ENCODE measurements at regions not wholly inside any gene's neighbourhood (a gene's known extent, or its start where the extent isn't known, plus 50 kb on each side); places are given as distances from the start of the nearest gene placed in this dataset.
"Not testable (repeated sequence)": the region's sequence is repeated elsewhere in the genome, so short reads cannot be mapped to it uniquely, and the experiment has no call there.

DNA sequence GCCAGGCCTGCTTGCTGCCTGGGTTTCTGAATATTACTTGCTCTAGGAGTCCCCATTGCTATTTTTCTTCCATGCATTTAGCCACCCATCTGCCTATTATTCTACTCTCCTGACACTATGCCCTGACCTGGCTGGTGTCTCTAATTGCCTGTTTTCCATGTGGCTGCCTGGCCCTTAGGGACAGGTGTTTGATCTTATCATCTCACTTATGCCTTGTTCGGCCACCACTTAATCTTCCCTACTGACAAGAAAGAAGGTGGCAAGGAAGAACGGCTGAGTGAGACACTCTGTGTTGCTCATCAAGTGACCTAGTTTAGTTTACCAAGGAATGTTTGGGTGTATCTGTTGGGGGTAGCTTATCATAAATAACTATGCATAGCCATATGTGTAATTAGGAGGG lies 50.4 kb upstream of the RAPH1 start:
- DNase-seq (ENCODE audit: low spot score) = no peak

DNA sequence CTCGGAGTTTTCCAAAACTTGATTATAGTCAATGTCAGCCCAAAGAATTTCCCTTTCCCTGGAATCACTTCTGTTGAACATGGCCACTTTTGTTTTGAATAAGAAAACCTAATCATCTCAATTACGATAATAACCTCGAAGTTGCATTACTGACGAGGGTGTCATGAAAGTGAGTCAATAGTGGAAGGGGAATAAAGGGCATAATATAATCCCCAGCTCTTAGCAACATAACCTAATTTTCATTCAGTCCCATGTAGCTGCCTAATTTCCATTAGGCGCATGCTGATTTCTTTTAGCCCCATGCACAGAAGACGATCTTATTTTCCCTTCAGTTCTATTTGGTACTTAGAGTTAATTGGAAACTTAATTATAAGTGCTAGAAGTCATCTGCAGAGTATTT lies 51.1 kb upstream of the RAPH1 start:
- no peak for DNase-seq (ENCODE audit: low spot score)

DNA sequence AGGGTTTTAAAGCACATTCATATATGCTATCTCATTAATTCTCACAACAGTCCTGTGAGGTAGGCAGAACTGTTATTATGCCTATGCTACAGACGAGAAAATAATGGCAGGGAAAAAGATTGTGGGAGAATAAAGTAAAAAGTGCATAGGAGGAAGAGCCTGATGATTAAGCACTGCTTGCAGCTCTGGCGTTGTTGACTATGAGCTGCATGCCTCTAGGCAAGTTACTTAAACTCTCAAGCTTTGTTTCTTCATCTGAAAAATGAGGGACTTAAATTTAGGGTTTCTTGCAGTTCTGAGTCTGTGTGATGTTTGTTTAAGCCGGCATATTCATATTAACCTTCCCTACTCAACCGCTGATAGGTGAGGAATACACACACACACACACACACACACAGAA lies 51.6 kb upstream of the RAPH1 start:
- DNase-seq (ENCODE audit: low spot score) = no peak

DNA sequence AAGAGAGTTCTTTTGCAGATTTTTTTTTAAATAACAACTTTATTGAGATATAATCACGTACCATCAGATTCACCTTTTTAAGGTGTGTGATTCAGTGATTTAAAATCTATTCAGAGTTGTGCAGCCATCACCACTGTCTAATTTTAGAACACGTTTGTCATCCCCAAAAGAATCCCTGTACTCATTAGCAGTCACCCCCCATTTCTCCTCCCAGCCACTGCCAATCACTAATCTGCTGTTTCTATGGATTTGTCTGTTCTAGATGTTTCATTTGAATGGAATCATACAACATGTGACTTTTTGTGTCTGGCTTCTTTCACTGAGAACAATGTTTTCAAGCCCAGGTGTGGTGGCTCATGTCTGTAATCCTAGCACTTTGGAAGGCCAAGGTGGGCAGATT lies 55.4 kb upstream of the RAPH1 start:
- no peak for DNase-seq (ENCODE audit: low spot score)

DNA sequence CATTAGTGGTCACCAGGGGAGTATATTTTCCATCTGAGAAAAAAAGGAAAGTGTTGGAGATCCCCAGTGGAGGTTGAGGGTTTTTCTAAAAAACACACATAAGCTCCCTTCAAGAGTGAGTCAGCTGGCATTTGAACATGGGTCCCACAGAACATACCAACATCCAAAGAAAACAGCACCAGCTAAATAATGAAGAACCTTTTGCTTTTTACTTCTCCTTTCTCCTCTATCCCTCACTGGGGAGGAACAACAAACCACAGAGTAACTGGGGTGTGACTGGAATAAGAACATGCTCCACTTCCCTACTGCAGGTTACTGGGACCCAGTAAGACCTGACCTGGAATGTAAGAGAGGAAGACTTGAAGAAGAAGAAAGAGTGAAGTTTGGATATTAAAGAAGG lies 56.5 kb upstream of the RAPH1 start:
- DNase-seq (ENCODE audit: low spot score) = no peak

DNA sequence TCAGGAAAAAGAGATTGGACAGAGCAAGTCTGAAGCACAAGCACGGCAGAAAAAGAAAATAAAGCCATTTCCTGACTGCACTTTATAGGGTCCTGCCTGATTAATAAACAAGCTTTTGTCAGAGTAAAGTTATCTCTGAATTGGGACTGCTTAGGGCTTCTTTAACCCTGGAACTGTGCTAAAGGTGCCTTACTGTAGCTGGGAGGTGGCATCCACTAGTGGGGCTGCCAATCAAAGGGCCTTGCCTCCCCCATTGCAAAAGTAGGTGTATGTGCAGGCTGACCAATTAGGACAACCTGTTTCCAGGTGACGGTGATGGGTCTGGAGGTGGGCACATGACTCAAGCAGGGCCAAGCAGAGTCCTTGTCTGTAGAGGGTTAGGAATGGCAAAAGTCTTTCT lies 57.4 kb upstream of the RAPH1 start:
- no peak for DNase-seq (ENCODE audit: low spot score)

DNA sequence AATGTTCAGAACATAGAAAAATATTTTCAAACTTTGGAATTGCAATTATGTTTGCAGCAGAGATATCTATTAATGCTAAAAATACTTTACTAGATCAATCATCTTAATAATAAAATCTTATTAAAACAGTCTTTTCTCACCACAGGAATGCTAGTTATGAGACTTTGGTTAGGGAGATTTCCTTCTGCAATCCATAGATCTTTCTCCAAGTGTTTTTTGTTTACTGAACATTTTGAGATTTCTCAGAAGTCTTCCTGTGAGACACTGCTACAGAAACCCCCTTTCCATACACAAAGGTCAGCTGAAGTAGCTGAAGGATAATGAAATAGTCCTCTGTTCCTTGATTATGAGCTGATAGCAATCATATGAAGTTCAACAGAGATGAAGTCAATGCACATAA lies 59.4 kb upstream of the RAPH1 start:
- no peak for DNase-seq (ENCODE audit: low spot score)

DNA sequence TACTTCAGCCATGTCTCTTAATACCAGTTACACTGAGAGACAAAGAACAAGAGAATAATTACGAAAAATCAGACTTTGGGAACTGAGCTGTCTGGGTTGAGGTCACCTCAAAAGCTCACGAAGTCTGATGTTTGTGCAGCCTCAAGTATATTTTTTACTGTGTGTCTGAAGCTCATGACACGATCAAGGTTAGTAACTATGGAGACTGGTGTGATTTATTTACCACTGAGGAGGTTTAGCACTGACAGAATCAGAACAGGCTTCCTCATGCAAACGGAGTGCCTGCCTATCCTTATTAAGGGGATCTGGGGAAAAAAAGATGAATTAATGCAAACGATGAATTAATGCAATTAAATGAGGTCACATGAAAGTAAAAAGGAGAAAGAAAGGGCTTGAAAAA lies 61.1 kb upstream of the RAPH1 start:
- no peak for DNase-seq (ENCODE audit: low spot score)

DNA sequence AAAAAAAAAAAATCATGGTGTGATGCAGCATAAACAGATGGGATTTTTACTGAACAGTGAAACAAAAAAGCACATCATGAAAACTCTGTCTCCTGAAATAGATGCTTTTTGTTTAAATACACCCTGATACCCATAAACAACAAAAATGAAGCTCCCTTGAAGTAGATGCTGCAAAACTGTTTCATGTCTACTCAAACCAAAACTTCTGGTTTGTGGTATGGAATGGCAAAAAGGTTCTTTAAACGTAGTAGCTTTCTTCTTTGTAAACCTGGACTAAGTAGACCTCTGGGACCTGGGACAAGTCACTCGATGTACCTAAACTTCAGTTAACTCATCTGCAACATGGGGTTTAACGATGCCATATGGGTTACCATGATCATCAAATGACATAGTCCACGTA lies 64.4 kb upstream of the RAPH1 start:
- DNase-seq (ENCODE audit: low spot score) = no peak

DNA sequence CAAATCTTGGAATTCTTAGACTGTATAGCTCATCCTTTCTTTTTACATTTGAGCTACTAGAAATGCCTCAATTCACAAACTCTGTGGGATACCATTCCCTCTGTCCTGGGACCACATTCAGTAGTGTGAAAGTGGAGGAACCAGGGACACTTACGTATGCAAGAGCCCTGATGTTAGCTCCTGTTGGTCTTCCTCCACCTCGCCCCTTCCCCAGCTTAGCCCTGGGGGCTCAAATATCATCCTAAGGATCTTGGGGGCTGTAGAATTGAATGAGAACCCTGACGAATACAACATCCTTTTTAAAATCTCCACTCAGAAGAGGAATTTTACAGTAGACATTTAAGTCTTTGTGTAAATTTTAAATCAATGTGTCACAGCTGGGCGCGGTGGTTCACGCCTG lies 65.2 kb upstream of the RAPH1 start:
- no peak for DNase-seq (ENCODE audit: low spot score)

DNA sequence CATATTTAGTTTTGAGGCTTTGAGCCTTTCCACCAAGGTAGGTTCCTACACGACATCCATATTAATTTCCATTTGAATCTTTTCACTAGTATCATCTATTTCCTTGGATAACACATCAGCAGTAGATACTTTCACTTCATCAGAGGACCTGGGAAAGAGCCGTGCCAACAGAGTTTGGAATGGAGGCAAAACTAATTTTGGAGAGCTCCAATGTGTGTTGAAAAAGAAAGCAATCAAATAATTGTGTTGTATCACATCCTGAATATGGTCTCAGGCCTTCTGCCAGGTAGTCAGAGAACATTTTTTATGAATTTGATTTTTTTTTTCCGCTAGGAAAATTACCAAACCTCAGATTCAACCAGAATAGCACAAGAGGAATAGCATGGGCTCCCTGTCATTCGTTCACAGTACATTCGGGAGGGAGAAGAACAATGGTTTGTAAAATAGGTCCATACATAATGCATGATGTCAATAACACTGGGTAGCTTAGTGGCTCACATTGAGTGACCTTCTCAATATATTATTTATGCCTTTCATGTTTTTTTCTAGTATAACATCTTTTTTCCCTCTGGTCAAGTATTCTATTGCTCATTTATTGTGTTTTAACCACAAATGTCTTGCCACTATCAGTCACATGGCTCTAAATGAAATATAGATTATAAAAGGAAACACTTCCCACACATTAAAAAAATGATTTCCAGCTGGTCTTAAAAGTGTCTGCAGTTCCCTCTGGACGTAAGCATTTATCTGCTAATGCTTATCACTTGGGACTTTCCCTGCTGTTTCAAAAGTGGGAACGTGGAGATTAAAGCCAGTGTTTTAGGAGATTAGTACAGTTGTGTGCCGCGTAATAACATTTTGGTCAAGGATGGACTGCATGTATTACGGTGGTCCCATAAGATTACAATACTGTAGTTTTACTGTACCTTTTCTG lies 68.6 kb upstream of the RAPH1 start:
- no peak for DNase-seq (ENCODE audit: low spot score)

DNA sequence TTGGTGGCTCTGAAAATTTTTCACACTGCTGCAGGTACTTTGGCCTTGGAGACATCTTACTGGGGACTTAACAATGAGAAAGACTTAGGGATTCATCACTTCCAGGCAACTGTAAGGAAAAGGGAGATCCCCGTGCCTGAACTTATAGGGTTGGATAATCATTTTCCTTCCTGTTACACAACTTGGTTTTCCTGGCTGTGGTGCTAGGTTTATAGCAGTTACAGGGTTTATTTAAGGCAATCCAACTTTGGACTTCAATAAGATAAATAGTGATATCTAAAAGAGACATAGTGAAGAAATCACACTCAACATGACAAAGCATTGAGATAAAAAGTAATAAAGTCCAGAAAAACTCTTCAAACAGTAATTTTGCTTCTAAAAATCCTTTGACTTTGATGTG lies 70.2 kb upstream of the RAPH1 start:
- DNase-seq (ENCODE audit: low spot score) = no peak

DNA sequence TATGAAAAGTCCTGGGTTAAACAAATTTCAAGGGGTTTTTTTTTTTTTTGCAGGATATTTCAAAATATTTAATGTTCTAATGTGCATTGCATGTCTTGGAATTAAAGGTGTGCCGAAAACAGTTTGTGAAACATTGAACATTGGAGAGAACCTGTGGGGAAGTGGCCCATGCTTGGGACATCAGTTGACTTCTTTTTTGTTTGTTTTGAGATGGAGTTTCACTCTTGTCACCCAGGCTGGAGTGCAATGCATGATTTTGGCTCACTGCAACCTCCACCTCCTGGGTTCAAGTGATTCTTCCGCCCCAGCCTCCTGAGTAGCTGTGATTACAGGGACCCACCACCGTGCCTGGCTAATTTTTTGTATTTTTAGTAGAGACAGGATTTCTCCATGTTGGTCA lies 71.0 kb upstream of the RAPH1 start:
- DNase-seq (ENCODE audit: low spot score) = no peak

DNA sequence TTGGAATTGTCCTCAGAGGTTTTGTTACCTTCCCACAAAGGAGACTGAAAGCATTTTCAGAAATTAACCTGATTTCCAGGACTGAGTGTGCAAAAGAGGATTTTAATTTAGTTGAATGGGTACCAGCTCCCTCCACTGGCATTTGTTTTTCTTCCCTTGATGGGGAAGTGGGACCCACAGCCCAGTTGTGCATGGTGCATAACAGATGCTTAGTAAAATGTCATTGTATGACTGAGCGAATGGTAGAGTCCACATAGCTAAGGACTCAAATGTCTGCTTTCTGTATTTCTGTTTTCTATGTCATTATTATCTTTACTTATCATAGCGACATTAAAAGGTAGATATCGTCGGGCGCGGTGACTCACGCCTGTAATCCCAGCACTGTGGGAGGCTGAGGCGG lies 75.5 kb upstream of the RAPH1 start:
- DNase-seq (ENCODE audit: low spot score) = no peak

DNA sequence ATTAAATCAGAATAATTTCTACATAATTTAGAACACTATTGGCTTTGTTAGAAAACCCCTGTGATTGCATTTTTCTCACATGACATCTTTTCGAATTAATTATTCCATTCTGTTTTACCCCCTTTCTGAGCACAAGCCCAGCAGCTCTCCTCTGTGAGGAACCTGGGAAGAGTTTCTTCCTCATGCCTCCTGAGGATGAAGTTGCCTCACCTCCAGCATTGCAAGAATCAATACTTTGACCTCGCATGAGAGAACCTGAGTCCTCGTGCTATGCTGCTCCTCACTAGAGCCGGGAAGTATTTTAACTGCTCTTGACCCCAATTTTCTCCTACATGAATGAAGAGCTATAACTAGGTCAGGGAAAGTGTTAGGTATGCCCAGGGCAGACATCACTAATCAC lies 77.1 kb upstream of the RAPH1 start:
- no peak for DNase-seq (ENCODE audit: low spot score)

DNA sequence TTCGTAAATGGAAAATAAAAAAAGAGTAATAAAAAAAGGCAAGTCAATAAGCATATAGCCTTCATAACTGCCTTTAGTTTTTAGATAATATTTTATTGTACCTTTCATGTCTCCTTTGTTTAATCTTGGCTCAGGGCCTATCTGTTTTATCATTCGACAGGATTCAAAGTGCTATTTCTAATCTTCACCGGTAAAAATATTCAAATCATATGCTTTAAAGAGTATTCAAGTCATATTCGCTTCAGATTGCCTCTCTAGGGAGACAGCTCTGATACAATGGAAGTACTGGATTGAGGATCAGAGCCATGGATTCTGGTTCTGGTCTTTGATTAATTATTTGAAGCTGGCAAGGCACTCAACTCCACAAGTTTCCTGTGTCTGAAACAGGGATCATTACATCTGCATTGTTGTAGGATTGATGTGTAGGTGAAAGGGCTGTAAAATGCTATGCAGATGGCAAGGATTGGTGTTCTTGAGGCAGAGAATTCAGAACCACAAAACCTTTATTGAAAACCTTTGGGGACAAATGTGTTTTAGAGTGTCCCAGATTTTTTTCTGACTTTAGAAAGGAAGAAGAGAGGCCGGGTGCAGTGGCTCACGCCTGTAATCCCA lies 84.3 kb upstream of the RAPH1 start:
- no peak for DNase-seq (ENCODE audit: low spot score)

DNA sequence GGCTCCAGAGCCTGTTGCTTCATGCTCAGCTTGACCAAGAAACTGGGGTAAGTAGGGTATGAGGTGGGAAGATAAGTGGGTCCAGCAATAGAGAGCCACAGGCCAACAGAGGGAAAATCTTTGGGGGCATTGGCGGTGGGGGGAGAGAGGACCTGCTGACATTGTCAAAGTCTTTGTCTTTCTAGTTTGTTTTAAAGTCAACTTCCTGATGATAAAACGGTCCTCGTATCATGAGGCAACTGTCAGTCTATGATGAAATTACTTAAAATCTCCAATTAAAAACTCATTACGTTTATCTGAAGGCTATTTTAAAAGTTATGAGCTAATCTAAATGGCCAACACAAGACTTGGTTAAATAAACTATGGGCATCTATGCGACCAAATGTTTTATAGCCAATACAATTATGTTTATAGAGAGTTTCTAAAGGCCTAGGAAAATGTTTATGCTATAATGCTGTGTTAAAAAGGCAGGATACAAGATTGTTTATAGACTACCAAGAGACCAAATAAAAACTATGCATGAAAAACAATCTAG lies 84.4 kb upstream of the CD28 start:
- no peak for DNase-seq (ENCODE audit: low spot score)

DNA sequence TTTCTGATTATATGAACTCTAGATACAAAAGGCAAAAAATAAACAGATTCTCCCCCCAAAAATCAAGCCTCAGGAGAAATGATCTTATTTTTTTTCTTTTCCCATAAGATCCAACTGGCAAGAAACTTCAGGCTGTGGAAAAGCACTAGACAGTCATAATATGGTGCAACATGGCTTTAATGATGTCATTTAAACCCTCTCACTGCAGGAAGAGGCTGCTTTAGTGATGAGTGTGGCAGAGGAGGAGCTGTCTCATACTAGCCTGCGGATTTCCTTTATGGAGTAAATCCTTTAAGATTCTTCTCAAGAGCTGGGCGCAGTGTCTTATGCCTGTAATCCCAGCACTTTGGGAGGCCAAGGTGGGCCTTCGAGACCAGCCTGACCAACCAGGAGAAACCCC lies 83.3 kb upstream of the CD28 start:
- no peak for DNase-seq (ENCODE audit: low spot score)

DNA sequence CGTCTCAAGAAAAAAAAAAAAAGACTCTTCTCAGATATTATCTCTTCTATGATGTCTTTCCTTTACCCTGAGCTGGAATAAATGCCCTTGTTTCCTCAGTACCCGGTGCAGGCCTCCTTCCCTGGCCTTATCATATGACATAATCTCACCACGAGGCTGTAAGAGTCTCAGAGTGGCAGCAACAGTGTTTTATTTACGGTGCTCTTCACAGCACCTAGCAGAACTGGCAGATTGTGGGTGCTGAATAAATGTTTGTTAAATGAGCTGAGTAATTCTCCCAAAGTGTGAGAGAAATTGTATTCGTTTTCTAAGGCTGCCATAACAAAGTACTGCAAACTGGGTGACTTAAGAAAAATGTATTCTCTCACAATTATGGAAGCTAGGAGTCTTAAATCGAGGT lies 82.8 kb upstream of the CD28 start:
- DNase-seq (ENCODE audit: low spot score) = no peak

DNA sequence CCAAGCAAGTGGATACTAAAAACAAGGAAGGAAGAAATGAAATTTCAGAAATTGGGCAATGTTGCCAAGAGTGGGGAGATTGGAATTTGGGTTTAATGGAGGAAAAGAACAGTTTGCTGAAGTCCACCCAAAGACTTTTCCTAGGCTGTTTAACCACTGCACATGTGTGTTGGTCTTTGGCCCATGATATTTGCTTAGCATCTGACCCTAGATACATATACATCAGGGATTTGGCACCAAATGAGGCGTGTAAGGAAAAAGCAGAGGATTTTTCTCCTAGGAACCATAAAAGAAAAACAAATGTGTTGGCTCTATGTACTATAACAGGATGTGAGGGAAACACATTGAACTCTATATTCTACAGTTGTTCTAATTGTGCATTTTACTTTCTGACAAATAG lies 80.7 kb upstream of the CD28 start:
- no peak for DNase-seq (ENCODE audit: low spot score)

DNA sequence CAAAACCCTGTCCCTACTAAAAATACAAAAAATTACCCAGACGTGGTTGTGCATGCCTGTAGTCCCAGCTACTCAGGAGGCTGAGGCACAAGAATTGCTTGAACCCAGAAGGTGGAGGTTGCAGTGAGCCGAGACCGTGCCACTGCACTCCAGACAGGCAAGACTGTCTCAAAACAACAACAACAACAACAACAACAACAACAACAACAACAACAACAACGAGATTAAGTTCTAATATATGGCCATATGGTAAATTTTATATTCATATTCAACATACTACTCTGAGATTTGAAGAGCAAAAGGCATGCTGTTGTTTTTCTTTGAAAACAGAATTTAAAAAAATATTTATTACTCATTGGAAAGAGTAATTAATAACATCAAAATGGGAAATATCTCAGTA lies 80.2 kb upstream of the CD28 start:
- not testable (repeated sequence) for DNase-seq (ENCODE audit: low spot score)

DNA sequence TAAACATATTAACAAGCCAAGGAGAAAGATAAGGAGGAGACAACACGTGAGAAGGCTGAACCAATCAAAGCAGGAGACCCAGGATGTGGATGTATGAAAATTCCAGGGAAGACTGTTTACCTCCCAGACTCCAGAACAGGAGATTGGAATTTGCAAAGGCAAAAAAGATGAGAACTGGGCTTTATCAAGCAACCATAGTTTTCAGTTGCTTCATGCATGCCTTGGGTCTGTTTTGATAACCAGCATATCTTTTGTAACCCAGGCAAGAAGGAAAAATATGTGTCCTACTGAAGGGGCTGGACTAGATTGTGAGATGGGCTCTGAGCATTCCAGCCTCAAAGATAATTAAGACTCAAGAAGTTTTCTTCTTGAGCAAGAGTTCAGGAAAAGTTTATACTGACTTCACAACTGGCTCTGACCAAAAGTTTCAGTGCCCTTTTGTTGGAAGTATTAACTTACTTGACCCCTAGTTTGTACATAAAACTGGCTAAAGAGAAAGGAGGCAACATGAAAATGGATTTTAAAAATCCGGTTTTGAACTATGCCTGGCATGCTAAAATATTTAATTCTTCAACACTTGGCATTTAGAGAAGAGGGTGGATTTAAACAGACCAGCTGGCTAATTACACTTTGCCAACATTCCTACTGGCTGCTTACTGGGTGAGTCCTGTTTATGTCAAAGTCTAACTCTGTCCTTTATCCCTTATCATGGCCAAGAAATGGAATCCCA lies 79.3 kb upstream of the CD28 start:
- DNase-seq (ENCODE audit: low spot score) = no peak

DNA sequence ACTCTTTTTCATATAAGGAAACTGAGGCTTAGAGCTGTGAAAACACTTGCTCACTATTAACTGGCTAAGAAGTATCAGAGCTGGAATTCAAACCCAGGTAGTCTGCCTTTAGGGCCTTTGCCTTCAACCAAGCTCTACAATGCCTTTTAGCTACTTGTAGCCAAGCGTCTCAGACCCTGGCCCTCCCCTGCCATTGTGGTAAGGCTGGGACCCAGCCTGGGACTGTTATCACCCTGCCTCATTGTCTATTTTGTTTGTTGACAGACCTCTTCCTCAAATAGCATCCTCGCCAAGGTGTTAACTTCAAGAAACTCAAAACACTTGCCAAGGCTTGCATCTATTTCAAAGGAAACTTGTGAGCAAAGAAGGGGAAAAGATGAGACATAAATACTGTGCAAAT lies 76.7 kb upstream of the CD28 start:
- no peak for DNase-seq (ENCODE audit: low spot score)
